PC-3 (cell line): ENCODE measurements at regions not wholly inside any gene's neighbourhood (a gene's known extent, or its start where the extent isn't known, plus 50 kb on each side); places are given as distances from the start of the nearest gene placed in this dataset.

Experiments
- ATAC-seq: fragments of 200-7000 bp; cut with Tn5 transposase; 2 replicates; pipeline ENCODE4 v1.9.1; 2020; ENCODE audit warnings: mild to moderate bottlenecking, moderate library complexity
- BruUV-seq: library from RNA; stranded (reverse); fragments of 400-500 nt; replicated peaks from 2 replicates; lab custom pipeline; 2021; lab: Mats Ljungman, UMichigan
- CTCF ChIA-PET: fragments of 300-600 bp; sonication (Branson Sonifier 250); formaldehyde crosslinking; loops from one replicate; lab custom pipeline; 2022; ENCODE audit warnings: antibody characterized with exemption; lab: Charles Lee
- POLR2A ChIA-PET: fragments of 300-600 bp; sonication (Branson Sonifier 250); formaldehyde crosslinking; loops from one replicate; lab custom pipeline; 2022; ENCODE audit warnings: antibody characterized with exemption; ENCODE audit not compliant: unreplicated experiment; lab: Charles Lee
- DNase-seq: peaks from one replicate; pipeline ENCODE4 v3.0.0-alpha.2; 2015
- H2AFZ ChIP-seq: fragments of 300-600 bp; sonication (generic); 2 replicates; pipeline ENCODE4 v1.6.0; 2016; ENCODE audit warnings: antibody characterized with exemption, low read length
- H3F3A ChIP-seq: fragments of 300-600 bp; sonication (generic); one replicate; pipeline ENCODE4 v1.6.0; 2017; ENCODE audit warnings: antibody characterized with exemption, low read length, control low read depth, mild to moderate bottlenecking; ENCODE audit not compliant: unreplicated experiment
- H3K27ac ChIP-seq: fragments of 300-600 bp; sonication (generic); 2 replicates; pipeline ENCODE4 v1.5.1; 2016; ENCODE audit warnings: mild to moderate bottlenecking, low read length
- H3K27me3 ChIP-seq: fragments of 300-600 bp; sonication (generic); 2 replicates; pipeline ENCODE4 v1.6.1; 2016; ENCODE audit warnings: low read length, mixed read lengths
- H3K36me3 ChIP-seq: fragments of 300-600 bp; sonication (generic); 2 replicates; pipeline ENCODE4 v1.6.1; 2016; ENCODE audit warnings: low read depth, mixed run types, low read length, mixed read lengths
- H3K4me1 ChIP-seq: fragments of 300-600 bp; sonication (generic); 2 replicates; pipeline ENCODE4 v1.5.1; 2016; ENCODE audit warnings: low read length; ENCODE audit not compliant: insufficient read depth
- H3K4me2 ChIP-seq: fragments of 300-600 bp; sonication (generic); 2 replicates; pipeline ENCODE4 v1.6.0; 2016; ENCODE audit warnings: low read length
- H3K4me3 ChIP-seq: fragments of 300-600 bp; sonication (generic); 2 replicates; pipeline ENCODE4 v1.5.1; 2016; ENCODE audit warnings: mild to moderate bottlenecking, low read length, mixed read lengths
- H3K79me2 ChIP-seq: fragments of 300-600 bp; sonication (generic); 2 replicates; pipeline ENCODE4 v1.6.1; 2017; ENCODE audit warnings: low read length, mixed read lengths
- H3K9ac ChIP-seq: fragments of 300-600 bp; sonication (generic); 2 replicates; pipeline ENCODE4 v1.6.0; 2016; ENCODE audit warnings: mild to moderate bottlenecking, low read length
- H3K9me2 ChIP-seq: fragments of 300-600 bp; sonication (generic); replicated peaks from 2 replicates; pipeline ENCODE4 v1.6.1; 2016; ENCODE audit warnings: mixed run types, low read length, mixed read lengths
- H3K9me3 ChIP-seq: fragments of 300-600 bp; sonication (generic); 2 replicates; pipeline ENCODE4 v1.6.1; 2016; ENCODE audit warnings: low read length, mixed read lengths
- H4K20me1 ChIP-seq: fragments of 300-600 bp; sonication (generic); 2 replicates; pipeline ENCODE4 v1.6.1; 2016; ENCODE audit warnings: low read length, mixed read lengths
- CTCF ChIP-seq: fragments of 300-600 bp; sonication (generic); conservative IDR thresholded peaks from 2 replicates; pipeline ENCODE4 v1.5.1; 2017; ENCODE audit warnings: antibody characterized with exemption, low read depth, mild to moderate bottlenecking, low read length
- EZH2 ChIP-seq: fragments of 300-600 bp; sonication (generic); IDR thresholded peaks from one replicate; pipeline ENCODE4 v1.6.1; 2017; ENCODE audit warnings: antibody characterized with exemption, mild to moderate bottlenecking, low read length; ENCODE audit not compliant: unreplicated experiment
- EZH2phosphoT487 ChIP-seq: fragments of 300-600 bp; sonication (generic); IDR thresholded peaks from 2 replicates; pipeline ENCODE4 v1.6.1; 2018; ENCODE audit warnings: mild to moderate bottlenecking, antibody characterized with exemption, low read length, borderline replicate concordance
- intact Hi-C: fragments of 100-400 bp; cut with micrococcal nuclease; formaldehyde crosslinking; loops from 2 replicates; pipeline ENCODE4 v1.9.0; 2023

DNA sequence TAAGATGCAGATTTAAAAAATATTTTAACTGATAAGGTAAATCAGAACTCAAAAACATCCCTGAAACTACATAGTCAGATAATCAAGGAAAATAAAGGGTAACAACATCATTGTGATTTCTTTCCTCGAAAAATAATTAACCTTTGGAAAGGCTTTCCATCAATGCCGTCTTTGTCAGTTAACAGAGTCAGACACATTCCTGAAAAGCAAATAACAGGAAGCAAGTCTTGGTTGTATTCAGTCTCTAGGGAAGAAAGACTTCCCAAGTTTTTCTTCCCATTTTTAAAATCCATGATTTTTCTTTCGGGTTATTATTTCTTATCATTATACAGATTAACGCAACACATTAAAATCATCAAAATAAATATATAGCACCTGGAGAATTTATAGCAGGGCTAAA is 256.4 kb upstream of the CDH6 start:
- TF ChIP-seq EZH2phosphoT487 (no peak), CTCF (no peak)
- no peaks in the 10 kb centered on the region for H3K9me2 ChIP-seq
- no peak overlapping the region for H3K4me3 ChIP-seq
- POLR2A ChIA-PET, result no interaction called here
- ATAC-seq, result no peak
- no peaks in the 10 kb centered on the region for H3K36me3 ChIP-seq
- no peaks in the 10 kb centered on the region for H3K9me3 ChIP-seq
- intact Hi-C loops, result no loop called here
- H3K4me2 ChIP-seq, result no peak overlapping the region
- H3F3A ChIP-seq, result no peaks in the 10 kb centered on the region
- H2AFZ ChIP-seq, result no peak overlapping the region
- CTCF ChIA-PET, result no interaction called here
- H3K27ac ChIP-seq, result no peak overlapping the region
- no peaks in the 10 kb centered on the region for H3K79me2 ChIP-seq
- peaks cover 3% of the 10 kb centered on the region; the same call in 1 of the 2 replicates for H3K27me3 ChIP-seq
- no peaks in the 10 kb centered on the region for H3K4me1 ChIP-seq
- DNase-seq, result no peak
- BruUV-seq, result no TSS peak
- no peaks in the 10 kb centered on the region for H4K20me1 ChIP-seq
- no peak overlapping the region for H3K9ac ChIP-seq

DNA sequence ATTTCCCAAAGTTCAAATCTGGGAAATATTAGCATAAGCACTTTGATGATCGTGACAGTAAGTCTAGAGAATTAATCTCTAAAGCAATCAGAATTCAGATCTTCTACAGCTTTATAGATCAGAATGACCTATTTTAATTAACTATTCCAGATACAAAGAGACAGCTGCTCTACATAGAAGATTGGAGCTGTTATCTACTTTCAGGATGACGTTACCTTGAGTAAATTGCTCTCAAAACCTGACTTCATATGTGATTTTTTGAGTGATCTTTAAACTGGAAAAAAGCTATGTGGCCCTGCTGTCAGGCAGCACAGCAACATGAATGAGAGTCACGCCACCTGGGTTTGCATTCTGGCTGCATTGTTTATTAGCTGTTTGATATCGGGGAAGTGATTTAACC is 259.9 kb upstream of the CDH6 start:
- DNase-seq, result no peak
- ATAC-seq, result no peak
- Histone ChIP-seq H3K36me3 (no peaks in the 10 kb centered on the region), H3K4me3 (no peak overlapping the region), H3F3A (no peaks in the 10 kb centered on the region), H3K27ac (no peak overlapping the region), H2AFZ (peak overlapping the region; percentile 28; the same call in 1 of the 2 replicates), H3K9me2 (no peaks in the 10 kb centered on the region), H3K9ac (no peak overlapping the region), H3K9me3 (no peaks in the 10 kb centered on the region), H3K27me3 (0 out of 2 replicates have a peak, but pooled peaks cover 3% of the 10 kb centered on the region), H4K20me1 (no peaks in the 10 kb centered on the region), H3K4me2 (no peak overlapping the region), H3K4me1 (no peaks in the 10 kb centered on the region), H3K79me2 (no peaks in the 10 kb centered on the region)
- TF ChIP-seq EZH2, result no peak
- no peak for TF ChIP-seq CTCF
- TF ChIP-seq EZH2phosphoT487, result no peak
- no TSS peak for BruUV-seq
- POLR2A ChIA-PET, result no interaction called here
- intact Hi-C loops, result no loop called here
- CTCF ChIA-PET, result no interaction called here

GRCh38 chr5:30932273-30933017 is 261.0 kb upstream of the CDH6 start:
- Histone ChIP-seq H3K4me2 (no peak overlapping the region), H3K9me2 (no peaks in the 10 kb centered on the region), H4K20me1 (no peaks in the 10 kb centered on the region), H2AFZ (no peak overlapping the region), H3K4me3 (no peak overlapping the region), H3K9me3 (no peaks in the 10 kb centered on the region), H3K9ac (no peak overlapping the region), H3K4me1 (no peaks in the 10 kb centered on the region), H3K27me3 (0 out of 2 replicates have a peak, but pooled peaks cover 3% of the 10 kb centered on the region), H3K79me2 (no peaks in the 10 kb centered on the region), H3K36me3 (no peaks in the 10 kb centered on the region), H3F3A (no peaks in the 10 kb centered on the region), H3K27ac (no peak overlapping the region)
- POLR2A ChIA-PET, result no interaction called here
- DNase-seq (no peak), ATAC-seq (no peak)
- TF ChIP-seq EZH2phosphoT487 (no peak), EZH2 (no peak), CTCF (no peak)
- intact Hi-C loops, result no loop called here
- BruUV-seq, result no TSS peak
- CTCF ChIA-PET, result no interaction called here
